HepG2 (cell line): ENCODE measurements at regions not wholly inside any gene's neighbourhood (a gene's known extent, or its start where the extent isn't known, plus 50 kb on each side); places are given as distances from the start of the nearest gene placed in this dataset.

Source experiments
- ATAC-seq: fragments of 200-7000 bp; cut with Tn5 transposase; 3 replicates; pipeline ENCODE4 v1.9.1; 2020; ENCODE audit warnings: mild to moderate bottlenecking, moderate library complexity
- BruUV-seq: library from RNA; stranded (reverse); fragments of 400-500 nt; replicated peaks from 2 replicates; lab custom pipeline; 2021; lab: Mats Ljungman, UMichigan
- CTCF ChIA-PET: fragments of 300-600 bp; formaldehyde crosslinking; extraction: SDS; loops from one replicate; lab custom pipeline; 2021; ENCODE audit warnings: low total read pairs, inconsistent platforms, low intra/inter-chr PET ratio; lab: Yijun Ruan, JAX
- POLR2A ChIA-PET: fragments of 350-600 bp; sonication (Branson Sonifier 250); formaldehyde crosslinking; loops from one replicate; lab custom pipeline; 2020; ENCODE audit warnings: antibody characterized with exemption, inconsistent platforms; lab: Yijun Ruan, JAX
- DNase-seq: peaks from one replicate; pipeline ENCODE4 v3.0.0-alpha.2; 2015; ENCODE audit warnings: low spot score
- FAIRE-seq: peaks from 3 replicates; lab custom pipeline; 2011; peaks lifted over from hg19 to GRCh38; lab: Jason Lieb, UNC
- H2AFZ ChIP-seq: one replicate; pipeline ENCODE4 v1.6.1; 2011; ENCODE audit warnings: low read length, inconsistent platforms
- H3K27ac ChIP-seq: fragments of 300-600 bp; 3 replicates; pipeline ENCODE4 v1.8.0; 2011; ENCODE audit warnings: mixed run types, mild to moderate bottlenecking, mixed read lengths, low read length, inconsistent platforms; ENCODE audit not compliant: insufficient read depth; ENCODE audit errors: extremely low read length
- H3K27me3 ChIP-seq, 2 experiments: fragments of 200-600 bp in 1 of 2; 2 replicates in 1 of 2; 3 replicates in 1 of 2; pipeline versions ENCODE4 v1.6.0 to v1.8.0; 2011; ENCODE audit warnings: low read length in 2 of 2, mild to moderate bottlenecking in 2 of 2, moderate library complexity in 2 of 2, inconsistent platforms in 1 of 2; ENCODE audit not compliant: insufficient read depth in 2 of 2, control insufficient read depth in 1 of 2
- H3K36me3 ChIP-seq, 2 experiments: fragments of 200-600 bp in 1 of 2; replicated peaks in 1 of 2; 2 replicates in 1 of 2; 3 replicates in 1 of 2; pipeline versions ENCODE4 v1.5.1 to v1.8.0; 2011; ENCODE audit warnings: low read length in 2 of 2, inconsistent platforms in 1 of 2; ENCODE audit not compliant: insufficient read depth in 2 of 2, control insufficient read depth in 1 of 2
- H3K4me1 ChIP-seq: 2 replicates; pipeline ENCODE4 v1.5.1; 2012; ENCODE audit warnings: low read length, inconsistent platforms; ENCODE audit not compliant: insufficient read depth
- H3K4me2 ChIP-seq: 2 replicates; pipeline ENCODE4 v1.6.0; 2011; ENCODE audit warnings: low read depth, low read length, inconsistent platforms
- H3K4me3 ChIP-seq, 3 experiments: fragments of 200-600 bp in 1 of 3; sonication (generic), shearing (Covaris generic) in 1 of 3; replicated peaks in 1 of 3; 2 replicates each; pipeline ENCODE4 v1.5.1; 2011 to 2016; ENCODE audit warnings: low read length in 3 of 3, inconsistent platforms in 2 of 3, low read depth in 2 of 3, mild to moderate bottlenecking in 2 of 3, control low read depth in 1 of 3, mixed read lengths in 1 of 3; ENCODE audit not compliant: insufficient read depth in 1 of 3
- H3K79me2 ChIP-seq: one replicate; pipeline ENCODE4 v1.6.1; 2011; ENCODE audit warnings: low read length, inconsistent platforms; ENCODE audit not compliant: insufficient read depth
- H3K9ac ChIP-seq: 2 replicates; pipeline ENCODE4 v1.6.0; 2011; ENCODE audit warnings: mild to moderate bottlenecking, low read depth, low read length, inconsistent platforms; ENCODE audit not compliant: insufficient read depth
- H3K9me3 ChIP-seq: 2 replicates; pipeline ENCODE4 v1.5.1; 2012; ENCODE audit warnings: mild to moderate bottlenecking, low read length
- H4K20me1 ChIP-seq: 2 replicates; pipeline ENCODE4 v1.6.0; 2011; ENCODE audit warnings: inconsistent platforms, mild to moderate bottlenecking, low read length, moderate library complexity; ENCODE audit not compliant: insufficient read depth
- ONECUT2 ChIP-seq: sonication (generic); formaldehyde crosslinking; IDR thresholded peaks from 2 replicates; pipeline ENCODE4 v1.4.0; 2020; ENCODE audit warnings: missing genetic modification reagents
- PAX8 ChIP-seq: sonication (generic); formaldehyde crosslinking; IDR thresholded peaks from 2 replicates; pipeline ENCODE4 v1.8.0; 2022; ENCODE audit warnings: mild to moderate bottlenecking, missing genetic modification reagents, borderline replicate concordance
- SIX1 ChIP-seq: sonication (generic); formaldehyde crosslinking; IDR thresholded peaks from 2 replicates; pipeline ENCODE4 v1.4.0; 2020; ENCODE audit warnings: missing genetic modification reagents, borderline replicate concordance
- SIX4 ChIP-seq: sonication (generic); formaldehyde crosslinking; IDR thresholded peaks from 2 replicates; pipeline ENCODE4 v1.4.0; 2020; ENCODE audit warnings: missing genetic modification reagents
- ZNF451 ChIP-seq: sonication (generic); formaldehyde crosslinking; IDR thresholded peaks from 2 replicates; pipeline ENCODE4 v1.5.0; 2020; ENCODE audit warnings: mild to moderate bottlenecking, missing genetic modification reagents
- ZNF510 ChIP-seq: sonication (generic); formaldehyde crosslinking; IDR thresholded peaks from 2 replicates; pipeline ENCODE4 v1.4.0; 2020; ENCODE audit warnings: low read depth, mild to moderate bottlenecking, missing genetic modification reagents
- ZNF780A ChIP-seq: sonication (generic); formaldehyde crosslinking; IDR thresholded peaks from 2 replicates; pipeline ENCODE4 v1.8.0; 2022; ENCODE audit warnings: mild to moderate bottlenecking, missing genetic modification reagents, moderate library complexity
- WGBS: methylation state at CpG from one replicate; pipeline ENCODE4 v1.1.6; 2017; ENCODE audit warnings: low lambda C conversion rate; 5-methylcytosine and 5-hydroxymethylcytosine counted together
- in situ Hi-C: cut with HindIII; loops from 2 replicates; pipeline ENCODE4 v1.10.0; 2017; ENCODE audit warnings: low pct_unique_long_range_greater_than_20kb; ENCODE audit not compliant: extremely low pct_ligation_motif_present
- intact Hi-C: fragments of 100-400 bp; cut with micrococcal nuclease; formaldehyde crosslinking; loops from one replicate; pipeline ENCODE4 v1.10.0; 2022; ENCODE audit not compliant: unreplicated experiment
- TF ChIP-seq, protein P1 (sequence below): fragments of 450-650 bp; IDR thresholded peaks from 2 replicates; pipeline ENCODE4 v1.6.1; 2016
- TF ChIP-seq, protein P2 (sequence below): sonication (generic); formaldehyde crosslinking; IDR thresholded peaks from 2 replicates; pipeline ENCODE4 v1.8.0; 2023; ENCODE audit warnings: mild to moderate bottlenecking, missing genetic modification reagents

DNA sequence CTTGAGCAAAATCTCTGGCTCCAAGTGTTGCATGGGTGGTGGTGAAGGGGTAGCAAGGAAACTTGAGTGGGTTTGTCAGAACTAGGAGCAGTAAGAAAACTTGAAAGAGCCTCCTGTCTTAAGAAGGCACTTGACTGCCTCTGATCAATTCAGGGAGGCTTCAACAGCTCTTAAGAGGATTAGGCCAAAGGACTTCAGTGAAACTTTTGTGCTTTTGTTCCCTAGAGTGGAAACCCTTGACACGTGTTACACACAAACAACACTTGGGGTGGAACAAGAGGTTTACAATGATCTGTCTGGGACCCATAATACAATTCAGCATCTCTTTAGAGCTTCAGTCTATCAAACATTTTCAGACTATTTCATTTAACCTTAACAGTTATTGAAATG, 80.1 kb upstream of the ARMC2 start (continued):
- TF ChIP-seq PAX8 (no peak), ONECUT2 (CRISPR knock-in tag) (no peak), ZNF451 (no peak)

DNA sequence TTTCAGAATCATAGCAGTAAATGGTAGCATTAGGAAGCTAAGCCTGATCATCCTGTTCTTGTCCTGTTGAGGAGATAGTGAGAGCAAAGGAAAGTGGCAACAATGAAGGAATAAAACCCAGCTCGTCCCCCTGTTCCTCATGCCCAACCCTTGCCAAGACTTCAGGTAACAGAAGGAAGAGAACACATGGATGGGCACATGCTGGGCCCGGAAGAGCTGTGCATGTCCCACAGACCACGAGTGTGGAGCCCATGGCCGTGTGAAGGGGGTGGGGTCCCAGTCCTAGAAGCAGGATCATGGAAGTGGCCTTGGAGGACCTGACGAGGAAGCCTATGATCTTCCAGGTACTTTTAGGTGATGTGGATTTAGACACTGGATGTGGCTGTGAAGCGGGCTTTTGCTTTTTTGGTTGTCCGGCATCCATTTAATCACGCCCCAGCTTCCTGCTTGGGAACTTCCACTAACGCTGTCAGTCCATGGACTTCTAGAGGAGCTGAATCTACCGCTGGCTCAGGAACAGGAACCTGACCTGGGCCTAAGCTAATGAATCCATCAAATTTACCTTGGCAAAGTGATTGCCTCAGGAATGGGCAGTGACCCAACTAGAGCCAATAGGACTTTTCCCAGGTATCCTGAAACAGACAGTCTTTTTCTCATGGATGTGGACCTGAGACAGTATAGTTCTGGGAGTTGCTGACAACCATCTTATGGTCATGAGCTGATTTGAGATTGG, 79.3 kb upstream of the ARMC2 start:
- Histone ChIP-seq H3K36me3 (no peaks in the 10 kb centered on the region), H3K4me2 (no peak overlapping the region), H2AFZ (no peak overlapping the region), H3K4me1 (peaks cover 41% of the 10 kb centered on the region), H3K9me3 (no peaks in the 10 kb centered on the region), H3K4me3 (no peak overlapping the region), H3K79me2 (no peaks in the 10 kb centered on the region), H3K9ac (no peak overlapping the region), H3K27me3 (no peaks in the 10 kb centered on the region), H4K20me1 (no peaks in the 10 kb centered on the region), H3K27ac (no peak overlapping the region)
- ATAC-seq (no peak), FAIRE-seq (no peak), DNase-seq (no peak)
- 75% methylated on average over 8 of the region's 10 CpGs for WGBS
- BruUV-seq, result no TSS peak
- in situ Hi-C loops, result no loop called here
- CTCF ChIA-PET, result no interaction called here
- intact Hi-C loops, result no loop called here
- POLR2A ChIA-PET, result no interaction called here
- TF ChIP-seq SIX1 (CRISPR knock-in tag) (no peak), ZNF780A (CRISPR knock-in tag) (no peak), ZNF510 (CRISPR knock-in tag) (no peak), SIX4 (CRISPR knock-in tag) (no peak)
- TF ChIP-seq, protein P1, sequence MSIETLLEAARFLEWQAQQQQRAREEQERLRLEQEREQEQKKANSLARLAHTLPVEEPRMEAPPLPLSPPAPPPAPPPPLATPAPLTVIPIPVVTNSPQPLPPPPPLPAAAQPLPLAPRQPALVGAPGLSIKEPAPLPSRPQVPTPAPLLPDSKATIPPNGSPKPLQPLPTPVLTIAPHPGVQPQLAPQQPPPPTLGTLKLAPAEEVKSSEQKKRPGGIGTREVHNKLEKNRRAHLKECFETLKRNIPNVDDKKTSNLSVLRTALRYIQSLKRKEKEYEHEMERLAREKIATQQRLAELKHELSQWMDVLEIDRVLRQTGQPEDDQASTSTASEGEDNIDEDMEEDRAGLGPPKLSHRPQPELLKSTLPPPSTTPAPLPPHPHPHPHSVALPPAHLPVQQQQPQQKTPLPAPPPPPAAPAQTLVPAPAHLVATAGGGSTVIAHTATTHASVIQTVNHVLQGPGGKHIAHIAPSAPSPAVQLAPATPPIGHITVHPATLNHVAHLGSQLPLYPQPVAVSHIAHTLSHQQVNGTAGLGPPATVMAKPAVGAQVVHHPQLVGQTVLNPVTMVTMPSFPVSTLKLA, result peak; percentile 51; the same call in 1 of the 2 replicates
- TF ChIP-seq, protein P2, sequence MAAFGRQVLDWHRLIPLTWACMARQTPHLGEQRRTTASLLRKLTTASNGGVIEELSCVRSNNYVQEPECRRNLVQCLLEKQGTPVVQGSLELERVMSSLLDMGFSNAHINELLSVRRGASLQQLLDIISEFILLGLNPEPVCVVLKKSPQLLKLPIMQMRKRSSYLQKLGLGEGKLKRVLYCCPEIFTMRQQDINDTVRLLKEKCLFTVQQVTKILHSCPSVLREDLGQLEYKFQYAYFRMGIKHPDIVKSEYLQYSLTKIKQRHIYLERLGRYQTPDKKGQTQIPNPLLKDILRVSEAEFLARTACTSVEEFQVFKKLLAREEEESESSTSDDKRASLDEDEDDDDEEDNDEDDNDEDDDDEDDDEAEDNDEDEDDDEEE (CRISPR knock-in tag), result no peak
